Loucy (cell line): ENCODE measurements at regions not wholly inside any gene's neighbourhood (a gene's known extent, or its start where the extent isn't known, plus 50 kb on each side); places are given as distances from the start of the nearest gene placed in this dataset.

Experiments used
- H2AFZ ChIP-seq: fragments of 200-600 bp; sonication (generic); 2 replicates; pipeline ENCODE4 v1.6.0; 2016; ENCODE audit warnings: antibody characterized with exemption, mild to moderate bottlenecking, low read length, moderate library complexity
- H3F3A ChIP-seq: fragments of 200-600 bp; 2 replicates; pipeline ENCODE4 v1.6.0; 2016; ENCODE audit warnings: antibody characterized with exemption, low read depth, mild to moderate bottlenecking
- H3K27me3 ChIP-seq: fragments of 200-600 bp; sonication (generic); 2 replicates; pipeline ENCODE4 v1.6.1; 2014; ENCODE audit warnings: low read length, mild to moderate bottlenecking; ENCODE audit not compliant: insufficient read depth, poor library complexity, severe bottlenecking
- H3K36me3 ChIP-seq: fragments of 200-600 bp; sonication (generic); 2 replicates; pipeline ENCODE4 v1.6.1; 2016; ENCODE audit warnings: low read length; ENCODE audit not compliant: insufficient read depth
- H3K4me1 ChIP-seq: fragments of 200-600 bp; sonication (generic); 2 replicates; pipeline ENCODE4 v1.5.1; 2014; ENCODE audit warnings: low read length, mild to moderate bottlenecking; ENCODE audit not compliant: insufficient read depth, poor library complexity, severe bottlenecking
- H3K4me2 ChIP-seq: fragments of 200-600 bp; sonication (generic); 2 replicates; pipeline ENCODE4 v1.6.0; 2014; ENCODE audit warnings: antibody characterized with exemption, low read length, low read depth, mild to moderate bottlenecking; ENCODE audit not compliant: poor library complexity, severe bottlenecking
- H3K4me3 ChIP-seq: fragments of 200-600 bp; sonication (generic); 2 replicates; pipeline ENCODE4 v1.5.1; 2014; ENCODE audit warnings: low read length, mild to moderate bottlenecking, mixed read lengths; ENCODE audit not compliant: poor library complexity, severe bottlenecking
- H3K79me2 ChIP-seq: fragments of 200-600 bp; sonication (generic); 2 replicates; pipeline ENCODE4 v1.6.1; 2014; ENCODE audit warnings: low read length; ENCODE audit not compliant: insufficient read depth
- H3K9ac ChIP-seq: fragments of 200-600 bp; sonication (generic); 2 replicates; pipeline ENCODE4 v1.6.0; 2014; ENCODE audit warnings: mild to moderate bottlenecking, low read depth, low read length, moderate library complexity; ENCODE audit not compliant: poor library complexity, severe bottlenecking
- H3K9me2 ChIP-seq: fragments of 200-600 bp; sonication (generic); replicated peaks from 2 replicates; pipeline ENCODE4 v1.6.1; 2016; ENCODE audit warnings: low read depth, low read length, mixed read lengths
- H3K9me3 ChIP-seq: fragments of 200-600 bp; sonication (generic); 2 replicates; pipeline ENCODE4 v1.6.1; 2014; ENCODE audit warnings: mild to moderate bottlenecking, antibody characterized with exemption, low read length, low read depth; ENCODE audit not compliant: insufficient read depth
- H4K20me1 ChIP-seq: fragments of 200-600 bp; sonication (generic); 2 replicates; pipeline ENCODE4 v1.6.0; 2014; ENCODE audit warnings: antibody characterized with exemption, low read length, mild to moderate bottlenecking; ENCODE audit not compliant: insufficient read depth, poor library complexity, severe bottlenecking
- EZH2phosphoT487 ChIP-seq: fragments of 200-600 bp; IDR thresholded peaks from 2 replicates; pipeline ENCODE4 v1.6.1; 2018; ENCODE audit warnings: antibody characterized with exemption, mild to moderate bottlenecking, moderate library complexity, borderline replicate concordance
- TF ChIP-seq, protein P1 (sequence below): fragments of 200-600 bp; sonication (generic); conservative IDR thresholded peaks from 2 replicates; pipeline ENCODE4 v1.5.1; 2014; ENCODE audit warnings: mild to moderate bottlenecking, antibody characterized with exemption, low read length

DNA sequence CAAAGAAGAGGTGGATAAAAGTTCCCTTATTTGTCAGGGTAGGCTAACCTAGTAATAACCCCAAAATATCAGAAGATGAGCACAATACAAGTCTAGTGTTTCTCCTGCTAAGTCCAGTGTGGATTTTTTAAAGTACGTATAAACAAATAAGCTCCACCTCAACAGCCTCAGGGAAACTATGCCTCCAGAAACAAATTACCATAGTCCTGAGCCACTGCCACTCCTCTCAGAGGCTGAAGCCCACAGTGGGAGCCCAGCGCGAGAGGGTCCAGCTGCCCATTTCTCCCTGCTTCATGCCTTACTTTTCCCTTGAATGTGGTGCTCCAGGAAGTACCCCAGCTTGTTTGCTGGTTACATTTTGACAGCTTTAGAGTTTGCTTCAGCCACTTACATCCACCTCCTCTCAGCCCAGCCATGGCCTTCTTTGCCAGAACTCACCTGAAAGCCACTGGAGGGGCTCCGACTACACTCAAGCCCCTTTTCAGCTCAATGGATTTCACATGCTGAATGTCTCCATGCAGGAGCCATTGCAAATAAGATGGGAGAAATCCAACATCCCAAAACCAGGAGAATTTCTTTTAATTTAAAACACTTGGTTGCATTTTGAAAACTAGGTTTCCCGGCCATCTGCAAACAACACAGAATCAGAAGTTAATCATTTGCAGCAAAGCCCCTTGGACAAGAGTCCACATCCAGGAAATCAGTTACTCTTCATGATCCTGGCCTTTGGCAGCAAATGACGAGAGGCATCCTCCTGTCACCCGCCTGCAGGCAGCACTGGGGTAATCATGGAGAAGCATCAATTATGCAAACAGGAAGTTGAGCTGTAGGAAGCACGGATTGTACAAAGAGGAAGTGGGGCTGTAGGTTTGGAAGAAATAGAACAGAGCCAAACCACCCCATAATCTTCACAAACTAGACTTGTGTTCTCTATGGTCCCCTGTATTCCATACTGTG is 138.1 kb downstream of the HERPUD2 start:
- TF ChIP-seq EZH2phosphoT487: no peak
- TF ChIP-seq, protein P1, sequence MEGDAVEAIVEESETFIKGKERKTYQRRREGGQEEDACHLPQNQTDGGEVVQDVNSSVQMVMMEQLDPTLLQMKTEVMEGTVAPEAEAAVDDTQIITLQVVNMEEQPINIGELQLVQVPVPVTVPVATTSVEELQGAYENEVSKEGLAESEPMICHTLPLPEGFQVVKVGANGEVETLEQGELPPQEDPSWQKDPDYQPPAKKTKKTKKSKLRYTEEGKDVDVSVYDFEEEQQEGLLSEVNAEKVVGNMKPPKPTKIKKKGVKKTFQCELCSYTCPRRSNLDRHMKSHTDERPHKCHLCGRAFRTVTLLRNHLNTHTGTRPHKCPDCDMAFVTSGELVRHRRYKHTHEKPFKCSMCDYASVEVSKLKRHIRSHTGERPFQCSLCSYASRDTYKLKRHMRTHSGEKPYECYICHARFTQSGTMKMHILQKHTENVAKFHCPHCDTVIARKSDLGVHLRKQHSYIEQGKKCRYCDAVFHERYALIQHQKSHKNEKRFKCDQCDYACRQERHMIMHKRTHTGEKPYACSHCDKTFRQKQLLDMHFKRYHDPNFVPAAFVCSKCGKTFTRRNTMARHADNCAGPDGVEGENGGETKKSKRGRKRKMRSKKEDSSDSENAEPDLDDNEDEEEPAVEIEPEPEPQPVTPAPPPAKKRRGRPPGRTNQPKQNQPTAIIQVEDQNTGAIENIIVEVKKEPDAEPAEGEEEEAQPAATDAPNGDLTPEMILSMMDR: no peak
- no peaks in the 10 kb centered on the region for H3K36me3 ChIP-seq
- H2AFZ ChIP-seq: peak overlapping the region; percentile 63
- no peaks in the 10 kb centered on the region for H3K9me2 ChIP-seq
- H3K4me3 ChIP-seq: no peak overlapping the region
- no peak overlapping the region for H3K4me2 ChIP-seq
- H4K20me1 ChIP-seq: no peaks in the 10 kb centered on the region
- no peaks in the 10 kb centered on the region for H3K4me1 ChIP-seq
- H3K9ac ChIP-seq: no peak overlapping the region
- H3K9me3 ChIP-seq: no peaks in the 10 kb centered on the region
- no peaks in the 10 kb centered on the region for H3K27me3 ChIP-seq
- H3K79me2 ChIP-seq: no peaks in the 10 kb centered on the region
- H3F3A ChIP-seq: no peaks in the 10 kb centered on the region

DNA sequence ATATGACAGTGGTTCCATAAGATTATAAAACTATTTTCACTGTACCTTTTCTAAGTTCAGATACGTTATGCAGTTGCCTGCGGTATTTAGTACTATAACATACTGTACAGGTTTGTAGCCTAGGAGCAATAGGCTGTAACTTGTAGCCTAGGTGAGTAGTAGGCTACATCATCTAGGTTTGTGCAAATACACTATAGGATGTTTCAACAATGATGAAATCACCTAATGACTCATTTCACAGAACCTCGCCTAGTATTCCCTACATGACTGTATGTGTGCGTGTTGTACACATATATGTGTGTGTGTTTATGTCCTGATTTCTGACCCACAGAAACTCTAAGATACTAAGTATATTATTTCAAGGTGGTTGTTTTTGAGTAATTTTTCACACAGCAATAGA is 139.0 kb downstream of the HERPUD2 start:
- Histone ChIP-seq H3K4me3 (no peak overlapping the region), H3K9me3 (no peaks in the 10 kb centered on the region), H4K20me1 (no peaks in the 10 kb centered on the region), H3K9me2 (no peaks in the 10 kb centered on the region), H3F3A (no peaks in the 10 kb centered on the region), H3K27me3 (no peaks in the 10 kb centered on the region), H2AFZ (no peak overlapping the region), H3K4me1 (no peaks in the 10 kb centered on the region), H3K9ac (no peak overlapping the region), H3K79me2 (no peaks in the 10 kb centered on the region), H3K4me2 (no peak overlapping the region), H3K36me3 (no peaks in the 10 kb centered on the region)
- no peak for TF ChIP-seq EZH2phosphoT487
- TF ChIP-seq, protein P1: no peak

DNA sequence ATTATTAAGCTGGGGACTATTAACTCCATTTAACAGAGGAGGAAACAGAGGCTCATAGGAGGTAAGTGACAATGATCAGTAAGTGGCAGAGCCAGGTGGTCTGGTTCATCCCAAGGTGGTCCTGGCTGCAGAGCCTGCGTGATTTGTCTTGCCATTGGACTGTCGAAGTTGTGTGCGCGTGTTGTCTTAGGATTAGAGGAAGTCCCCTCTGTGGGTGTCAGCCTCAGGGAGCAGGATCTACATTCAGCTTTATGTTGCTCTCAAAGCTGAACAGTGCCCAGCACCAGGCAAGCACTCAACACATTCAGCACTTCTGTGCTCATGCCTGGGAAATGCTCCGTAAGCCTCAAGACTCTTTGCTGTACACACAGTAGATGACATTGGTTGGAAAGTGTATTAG is 139.5 kb downstream of the HERPUD2 start:
- Histone ChIP-seq H3K36me3 (no peaks in the 10 kb centered on the region), H3K9me3 (no peaks in the 10 kb centered on the region), H3K4me3 (no peak overlapping the region), H3K4me2 (no peak overlapping the region), H3K4me1 (no peaks in the 10 kb centered on the region), H3K79me2 (no peaks in the 10 kb centered on the region), H3K9me2 (no peaks in the 10 kb centered on the region), H4K20me1 (no peaks in the 10 kb centered on the region), H2AFZ (no peak overlapping the region), H3K27me3 (no peaks in the 10 kb centered on the region), H3K9ac (no peak overlapping the region), H3F3A (no peaks in the 10 kb centered on the region)
- TF ChIP-seq, protein P1: no peak
- no peak for TF ChIP-seq EZH2phosphoT487
